ENCODE measurements at regions not wholly inside any gene's neighbourhood (a gene's known extent, or its start where the extent isn't known, plus 50 kb on each side); places are given as distances from the start of the nearest gene placed in this dataset.

DNA sequence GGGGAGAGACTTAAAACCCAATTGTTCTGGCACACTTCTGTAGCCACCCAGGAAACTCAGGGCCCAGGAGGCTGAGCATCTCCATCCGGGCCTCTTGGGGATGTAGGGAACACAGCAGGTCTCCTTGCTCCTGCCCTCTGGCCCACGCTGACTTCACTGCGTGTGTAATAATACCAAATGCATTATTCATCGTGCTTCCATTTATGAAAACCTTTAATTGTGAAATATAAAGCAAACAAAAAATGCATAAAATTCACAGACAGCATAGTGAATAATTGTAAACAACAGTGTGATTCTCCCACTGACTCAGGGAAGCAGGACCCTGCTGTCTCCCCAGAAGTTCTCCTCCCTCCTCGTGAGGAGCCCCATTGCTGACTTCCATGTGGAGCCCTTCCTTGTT, 70.3 kb upstream of the SHH start:
- TF ChIP-seq, protein P1, sequence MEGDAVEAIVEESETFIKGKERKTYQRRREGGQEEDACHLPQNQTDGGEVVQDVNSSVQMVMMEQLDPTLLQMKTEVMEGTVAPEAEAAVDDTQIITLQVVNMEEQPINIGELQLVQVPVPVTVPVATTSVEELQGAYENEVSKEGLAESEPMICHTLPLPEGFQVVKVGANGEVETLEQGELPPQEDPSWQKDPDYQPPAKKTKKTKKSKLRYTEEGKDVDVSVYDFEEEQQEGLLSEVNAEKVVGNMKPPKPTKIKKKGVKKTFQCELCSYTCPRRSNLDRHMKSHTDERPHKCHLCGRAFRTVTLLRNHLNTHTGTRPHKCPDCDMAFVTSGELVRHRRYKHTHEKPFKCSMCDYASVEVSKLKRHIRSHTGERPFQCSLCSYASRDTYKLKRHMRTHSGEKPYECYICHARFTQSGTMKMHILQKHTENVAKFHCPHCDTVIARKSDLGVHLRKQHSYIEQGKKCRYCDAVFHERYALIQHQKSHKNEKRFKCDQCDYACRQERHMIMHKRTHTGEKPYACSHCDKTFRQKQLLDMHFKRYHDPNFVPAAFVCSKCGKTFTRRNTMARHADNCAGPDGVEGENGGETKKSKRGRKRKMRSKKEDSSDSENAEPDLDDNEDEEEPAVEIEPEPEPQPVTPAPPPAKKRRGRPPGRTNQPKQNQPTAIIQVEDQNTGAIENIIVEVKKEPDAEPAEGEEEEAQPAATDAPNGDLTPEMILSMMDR (conservative IDR thresholded peaks at IDR 0.05 in 1 of 2, IDR thresholded peaks at IDR 0.05 in 1 of 2; ENCODE audit: extremely low read depth in 1 of 2, insufficient read depth in 1 of 2, low read depth in 1 of 2, low read length in 2 of 2), result no peak
- no peak for TF ChIP-seq EZH2 (IDR thresholded peaks at IDR 0.05; ENCODE audit: borderline replicate concordance, low read length)

Data from mammary epithelial cell (primary cell).